ENCODE measurements at regions not wholly inside any gene's neighbourhood (a gene's known extent, or its start where the extent isn't known, plus 50 kb on each side); places are given as distances from the start of the nearest gene placed in this dataset.
A peak's percentile ranks its signal among the peaks of the same experiment; 100 is the strongest.

DNA sequence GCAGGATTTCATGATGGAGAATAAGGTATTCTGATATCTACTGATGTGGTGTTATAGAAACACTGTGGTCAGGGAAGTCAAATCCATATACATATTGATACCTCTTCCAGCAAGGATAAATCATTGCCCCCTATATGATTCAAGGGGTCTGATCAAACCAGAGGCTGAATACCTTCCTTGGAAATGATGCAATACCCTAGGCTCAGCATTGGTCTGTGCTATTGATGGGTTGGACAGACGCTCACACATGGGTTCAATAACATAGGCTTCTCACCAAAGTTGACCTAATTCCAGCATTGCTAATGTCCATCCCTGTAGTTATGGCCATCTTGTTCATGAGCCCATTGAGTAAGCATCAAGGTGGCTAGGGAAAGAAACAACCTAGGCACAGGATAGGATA is 257.0 kb upstream of the USP24 start:
- Mint-ChIP-seq H3K4me1 (ENCODE audit: low read depth) (no peaks in the 10 kb centered on the region), H3K36me3 (ENCODE audit: low read depth) (no peaks in the 10 kb centered on the region), H3K4me3 (no peak overlapping the region), H3K27me3 (ENCODE audit: low read depth) (peaks cover 5% of the 10 kb centered on the region), H3K27ac (no peak overlapping the region), H3K9me3 (ENCODE audit: insufficient read depth) (no peaks in the 10 kb centered on the region)
- POLR2A ChIA-PET = no interaction called here
- CTCF ChIA-PET = no interaction called here
- no peak for ATAC-seq
- no peak for DNase-seq

- Mint-ChIP-seq H3K27me3 (ENCODE audit: low read depth) (peaks cover 7% of the 10 kb centered on the region), H3K36me3 (ENCODE audit: low read depth) (no peaks in the 10 kb centered on the region), H3K4me1 (ENCODE audit: low read depth) (no peaks in the 10 kb centered on the region), H3K27ac (no peak overlapping the region), H3K9me3 (ENCODE audit: insufficient read depth) (no peaks in the 10 kb centered on the region), H3K4me3 (no peak overlapping the region)
- CTCF ChIA-PET = interaction anchor here (1.3 kb wide), 1 partner anchor 10 kb away, joined by 3 read pairs; no protein-coding TSS in a partner anchor
- POLR2A ChIA-PET = no interaction called here
- DNase-seq (no peak), ATAC-seq (no peak)
Measured at GRCh38 chr1:55468142-55468795, 253.1 kb upstream of the USP24 start.

- Mint-ChIP-seq H3K4me1 (ENCODE audit: low read depth) (no peaks in the 10 kb centered on the region), H3K4me3 (no peak overlapping the region), H3K27me3 (ENCODE audit: low read depth) (peaks cover 7% of the 10 kb centered on the region), H3K36me3 (ENCODE audit: low read depth) (no peaks in the 10 kb centered on the region), H3K27ac (no peak overlapping the region), H3K9me3 (ENCODE audit: insufficient read depth) (no peaks in the 10 kb centered on the region)
- ChIA-PET POLR2A (no interaction called here), CTCF (no interaction called here)
- no peak for ATAC-seq
- no peak for DNase-seq
Measured at GRCh38 chr1:55466921-55467320, 251.8 kb upstream of the USP24 start.

DNA sequence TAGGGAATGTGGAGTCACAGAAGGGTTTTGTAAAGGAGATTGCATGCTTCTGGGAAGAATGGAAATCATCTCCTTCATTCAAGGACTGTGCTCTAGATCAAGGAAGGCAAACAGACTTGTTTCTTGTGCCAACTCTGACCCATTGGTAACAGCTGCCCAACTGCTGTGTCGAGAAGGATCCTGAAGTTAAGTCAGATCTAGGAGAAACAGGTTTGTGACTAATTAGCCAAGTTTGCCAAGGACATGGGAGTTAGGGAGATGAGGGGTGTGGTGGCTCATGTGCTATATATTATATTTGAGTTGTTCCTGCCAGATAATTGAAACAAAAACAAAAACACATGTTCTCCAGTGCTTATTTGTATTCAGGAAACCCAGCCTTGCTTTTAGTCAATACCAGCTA is 251.2 kb upstream of the USP24 start:
- H3K4me3 Mint-ChIP-seq = no peak overlapping the region
- no peaks in the 10 kb centered on the region for H3K4me1 Mint-ChIP-seq (ENCODE audit: low read depth)
- H3K27me3 Mint-ChIP-seq (ENCODE audit: low read depth) = peaks cover 7% of the 10 kb centered on the region
- no peak overlapping the region for H3K27ac Mint-ChIP-seq
- H3K36me3 Mint-ChIP-seq (ENCODE audit: low read depth) = no peaks in the 10 kb centered on the region
- H3K9me3 Mint-ChIP-seq (ENCODE audit: insufficient read depth) = no peaks in the 10 kb centered on the region
- DNase-seq (no peak), ATAC-seq (no peak)
- POLR2A ChIA-PET = no interaction called here
- CTCF ChIA-PET = no interaction called here

DNA sequence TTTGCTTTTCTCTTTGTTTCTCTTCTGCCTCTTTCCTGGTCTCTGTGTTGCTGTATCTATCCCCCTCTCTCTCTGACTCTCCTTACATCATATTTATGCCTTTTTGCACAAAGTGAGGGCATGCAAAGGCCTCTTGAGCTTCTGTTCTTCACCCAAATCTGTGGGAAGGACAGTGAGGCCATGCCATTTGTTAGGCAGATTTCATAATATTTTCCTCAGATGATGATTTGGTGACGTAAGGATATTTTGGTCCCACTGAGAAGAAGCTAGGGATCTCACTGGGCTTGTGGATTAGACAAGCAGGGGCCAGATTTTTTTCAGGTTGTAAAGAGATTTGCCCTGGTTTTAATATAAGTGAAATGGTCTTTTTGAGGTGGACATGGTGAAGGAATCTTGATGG is 249.4 kb upstream of the USP24 start:
- H3K36me3 Mint-ChIP-seq (ENCODE audit: low read depth) = no peaks in the 10 kb centered on the region
- ChIA-PET POLR2A (no interaction called here), CTCF (no interaction called here)
- no peak overlapping the region for H3K27ac Mint-ChIP-seq
- H3K27me3 Mint-ChIP-seq (ENCODE audit: low read depth) = peaks cover 5% of the 10 kb centered on the region
- H3K4me3 Mint-ChIP-seq = no peak overlapping the region
- H3K4me1 Mint-ChIP-seq (ENCODE audit: low read depth) = no peaks in the 10 kb centered on the region
- ATAC-seq (no peak), DNase-seq (no peak)
- no peaks in the 10 kb centered on the region for H3K9me3 Mint-ChIP-seq (ENCODE audit: insufficient read depth)

DNA sequence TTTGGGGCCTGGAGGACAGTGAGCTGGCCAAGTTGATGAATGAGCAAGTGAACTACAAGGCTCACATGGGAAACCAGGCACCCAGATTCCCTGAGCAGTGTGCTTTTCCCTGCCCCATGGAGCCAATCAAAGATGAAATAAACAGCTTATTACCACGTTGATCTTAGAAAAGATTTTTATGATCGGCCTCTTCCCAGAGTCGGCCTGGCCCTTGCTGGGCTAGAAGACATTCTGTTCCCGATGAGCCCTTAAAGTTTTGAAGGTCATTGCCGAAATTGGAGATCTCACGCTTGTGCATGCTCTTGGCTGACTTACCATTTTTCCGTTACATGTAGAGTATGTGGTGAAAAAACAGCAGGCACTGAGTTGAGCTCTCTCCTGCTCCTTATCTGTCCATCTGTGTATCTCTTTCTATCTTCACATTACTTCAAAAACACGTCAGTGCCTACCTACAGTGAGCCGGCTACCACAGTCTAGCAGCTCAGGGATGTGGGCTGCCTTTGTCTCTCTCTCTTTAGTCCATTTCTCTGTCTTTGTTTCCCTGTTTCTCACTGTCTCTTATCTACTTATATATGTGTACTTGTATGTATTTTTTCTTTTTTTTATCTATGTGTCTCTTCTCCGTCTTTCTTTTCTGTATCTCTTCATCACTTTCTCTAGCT is 248.8 kb upstream of the USP24 start:
- no peak overlapping the region for H3K27ac Mint-ChIP-seq
- H3K4me3 Mint-ChIP-seq = no peak overlapping the region
- H3K27me3 Mint-ChIP-seq (ENCODE audit: low read depth) = peaks cover 5% of the 10 kb centered on the region
- ATAC-seq = no peak
- POLR2A ChIA-PET = no interaction called here
- H3K9me3 Mint-ChIP-seq (ENCODE audit: insufficient read depth) = no peaks in the 10 kb centered on the region
- CTCF ChIA-PET = no interaction called here
- no peaks in the 10 kb centered on the region for H3K36me3 Mint-ChIP-seq (ENCODE audit: low read depth)
- H3K4me1 Mint-ChIP-seq (ENCODE audit: low read depth) = no peaks in the 10 kb centered on the region
- no peak for DNase-seq

DNA sequence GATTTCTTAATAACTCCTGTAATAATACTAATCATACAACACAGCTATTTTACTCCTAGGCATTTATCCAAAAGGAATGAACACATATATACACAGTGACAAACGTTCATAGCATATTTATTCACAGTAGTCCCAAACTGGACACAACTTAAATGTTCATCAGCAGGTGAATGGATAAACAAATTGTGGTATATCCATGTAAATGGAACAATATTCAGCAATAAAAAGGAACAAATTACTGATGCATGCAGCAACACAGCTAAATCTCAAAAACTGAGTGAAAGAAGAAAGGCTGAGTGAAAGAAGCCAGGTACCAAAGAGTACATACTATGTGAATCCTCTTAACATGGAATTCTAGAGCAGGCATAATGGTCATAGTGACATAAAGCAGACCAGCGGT is 242.7 kb upstream of the USP24 start:
- ATAC-seq (no peak), DNase-seq (no peak)
- H3K36me3 Mint-ChIP-seq (ENCODE audit: low read depth) = no peaks in the 10 kb centered on the region
- H3K4me1 Mint-ChIP-seq (ENCODE audit: low read depth) = no peaks in the 10 kb centered on the region
- CTCF ChIA-PET = no interaction called here
- no peak overlapping the region for H3K27ac Mint-ChIP-seq
- no peaks in the 10 kb centered on the region for H3K27me3 Mint-ChIP-seq (ENCODE audit: low read depth)
- H3K9me3 Mint-ChIP-seq (ENCODE audit: insufficient read depth) = no peaks in the 10 kb centered on the region
- H3K4me3 Mint-ChIP-seq = no peak overlapping the region
- POLR2A ChIA-PET = no interaction called here

- Mint-ChIP-seq H3K36me3 (ENCODE audit: low read depth) (no peaks in the 10 kb centered on the region), H3K4me3 (no peak overlapping the region), H3K4me1 (ENCODE audit: low read depth) (no peaks in the 10 kb centered on the region), H3K27ac (no peak overlapping the region), H3K27me3 (ENCODE audit: low read depth) (no peaks in the 10 kb centered on the region), H3K9me3 (ENCODE audit: insufficient read depth) (no peaks in the 10 kb centered on the region)
- ATAC-seq = no peak
- no peak for DNase-seq
- ChIA-PET CTCF (no interaction called here), POLR2A (no interaction called here)
Measured at GRCh38 chr1:55456971-55457370, 241.8 kb upstream of the USP24 start.

GRCh38 chr1:55448261-55448660 is 233.1 kb upstream of the USP24 start:
- no peak for DNase-seq
- ChIA-PET CTCF (no interaction called here), POLR2A (no interaction called here)
- ATAC-seq = no peak
- Mint-ChIP-seq H3K4me1 (ENCODE audit: low read depth) (peaks cover 9% of the 10 kb centered on the region), H3K9me3 (ENCODE audit: insufficient read depth) (no peaks in the 10 kb centered on the region), H3K4me3 (no peak overlapping the region), H3K27ac (no peak overlapping the region), H3K27me3 (ENCODE audit: low read depth) (peaks cover 11% of the 10 kb centered on the region), H3K36me3 (ENCODE audit: low read depth) (no peaks in the 10 kb centered on the region)

DNA sequence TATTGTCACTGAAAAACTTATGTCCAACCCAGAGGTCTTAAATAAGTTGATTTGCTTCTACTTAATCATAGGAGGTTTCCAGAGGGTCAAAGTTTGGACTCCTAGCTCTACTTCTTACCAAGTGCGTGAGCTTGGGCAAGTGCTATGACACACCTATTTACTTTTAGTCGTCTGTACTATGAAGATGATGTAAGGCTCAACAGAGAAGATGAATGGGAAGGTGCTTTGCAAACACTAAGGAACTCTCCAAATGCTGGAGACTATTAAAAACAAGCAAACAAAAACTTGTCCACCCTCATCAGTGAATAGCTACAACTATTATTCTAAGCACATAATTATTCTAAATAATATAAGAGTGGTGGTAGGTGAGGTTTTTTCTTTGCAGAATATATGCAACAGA is 232.3 kb upstream of the USP24 start:
- ChIA-PET CTCF (no interaction called here), POLR2A (no interaction called here)
- Mint-ChIP-seq H3K4me3 (no peak overlapping the region), H3K9me3 (ENCODE audit: insufficient read depth) (no peaks in the 10 kb centered on the region), H3K36me3 (ENCODE audit: low read depth) (no peaks in the 10 kb centered on the region), H3K27ac (no peak overlapping the region), H3K27me3 (ENCODE audit: low read depth) (peaks cover 11% of the 10 kb centered on the region), H3K4me1 (ENCODE audit: low read depth) (peaks cover 9% of the 10 kb centered on the region)
- no peak for ATAC-seq
- no peak for DNase-seq

DNA sequence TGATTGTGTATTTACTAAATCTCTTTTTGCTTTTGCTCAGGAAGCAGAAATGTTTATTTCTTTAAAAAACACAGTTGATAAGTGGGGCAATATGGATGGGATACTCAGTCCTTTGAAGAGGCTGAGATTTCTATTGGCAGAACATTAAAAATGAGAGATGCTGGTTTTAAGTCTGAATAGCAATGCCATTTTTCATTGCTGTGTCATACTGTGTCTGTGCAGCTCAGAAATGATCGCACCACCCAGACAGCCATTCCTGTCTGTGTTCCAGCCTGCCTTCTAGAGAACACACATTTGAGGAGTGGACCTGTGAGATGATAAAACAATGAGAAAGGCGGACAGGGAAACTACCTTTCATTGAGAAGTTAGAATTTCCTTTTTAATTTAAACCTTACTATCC is 231.2 kb upstream of the USP24 start:
- no peak for DNase-seq
- H3K27me3 Mint-ChIP-seq (ENCODE audit: low read depth) = peaks cover 11% of the 10 kb centered on the region
- ChIA-PET CTCF (no interaction called here), POLR2A (no interaction called here)
- H3K4me1 Mint-ChIP-seq (ENCODE audit: low read depth) = peaks cover 9% of the 10 kb centered on the region
- H3K9me3 Mint-ChIP-seq (ENCODE audit: insufficient read depth) = no peaks in the 10 kb centered on the region
- no peaks in the 10 kb centered on the region for H3K36me3 Mint-ChIP-seq (ENCODE audit: low read depth)
- H3K4me3 Mint-ChIP-seq = no peak overlapping the region
- no peak for ATAC-seq
- no peak overlapping the region for H3K27ac Mint-ChIP-seq

GRCh38 chr1:55445416-55445815 is 230.3 kb upstream of the USP24 start:
- no peaks in the 10 kb centered on the region for H3K36me3 Mint-ChIP-seq (ENCODE audit: low read depth)
- no peaks in the 10 kb centered on the region for H3K9me3 Mint-ChIP-seq (ENCODE audit: insufficient read depth)
- ChIA-PET POLR2A (no interaction called here), CTCF (interaction anchor here (1.0 kb wide), 1 partner anchor 33 kb away, joined by 3 read pairs; no protein-coding TSS in a partner anchor)
- H3K27me3 Mint-ChIP-seq (ENCODE audit: low read depth) = peaks cover 11% of the 10 kb centered on the region
- ATAC-seq (peak; percentile 61), DNase-seq (no peak)
- peaks cover 9% of the 10 kb centered on the region for H3K4me1 Mint-ChIP-seq (ENCODE audit: low read depth)
- no peak overlapping the region for H3K27ac Mint-ChIP-seq
- H3K4me3 Mint-ChIP-seq = no peak overlapping the region

DNA sequence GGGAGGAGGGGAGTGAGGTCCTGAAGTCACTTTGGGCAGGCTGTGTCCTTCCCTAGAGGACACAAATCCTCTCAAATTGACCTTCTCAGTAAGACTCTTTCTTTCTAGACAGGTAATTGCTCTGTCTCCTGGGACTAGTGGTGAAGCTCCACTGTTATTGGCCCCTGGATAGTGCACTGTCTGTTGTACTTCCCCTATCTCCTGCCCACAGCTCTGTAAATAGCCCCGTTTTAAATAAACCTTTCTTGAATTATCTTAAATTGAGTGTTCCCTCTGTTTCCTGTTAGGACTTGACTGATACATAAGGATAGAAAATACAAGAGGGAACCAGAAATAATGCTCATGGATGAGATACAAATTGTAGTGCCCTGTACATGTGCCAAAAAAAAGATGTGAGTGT is 229.5 kb upstream of the USP24 start:
- Mint-ChIP-seq H3K36me3 (ENCODE audit: low read depth) (no peaks in the 10 kb centered on the region), H3K27ac (no peak overlapping the region)
- CTCF ChIA-PET = no interaction called here

More for the DNA sequence above, 229.5 kb upstream of the USP24 start:
- POLR2A ChIA-PET = no interaction called here
- H3K9me3 Mint-ChIP-seq (ENCODE audit: insufficient read depth) = no peaks in the 10 kb centered on the region
- DNase-seq = no peak
- no peak for ATAC-seq
- H3K4me1 Mint-ChIP-seq (ENCODE audit: low read depth) = peaks cover 9% of the 10 kb centered on the region
- H3K4me3 Mint-ChIP-seq = no peak overlapping the region
- peaks cover 9% of the 10 kb centered on the region for H3K27me3 Mint-ChIP-seq (ENCODE audit: low read depth)

Measured in activated CD8-positive, alpha-beta T cell treated with anti-CD3 and anti-CD28 coated beads, Interleukin-2, amount 10 ng/mL, durations not matched to agents 7 days and 5 days (primary cell).